ENCODE measurements at regions not wholly inside any gene's neighbourhood (a gene's known extent, or its start where the extent isn't known, plus 50 kb on each side); places are given as distances from the start of the nearest gene placed in this dataset.

DNA sequence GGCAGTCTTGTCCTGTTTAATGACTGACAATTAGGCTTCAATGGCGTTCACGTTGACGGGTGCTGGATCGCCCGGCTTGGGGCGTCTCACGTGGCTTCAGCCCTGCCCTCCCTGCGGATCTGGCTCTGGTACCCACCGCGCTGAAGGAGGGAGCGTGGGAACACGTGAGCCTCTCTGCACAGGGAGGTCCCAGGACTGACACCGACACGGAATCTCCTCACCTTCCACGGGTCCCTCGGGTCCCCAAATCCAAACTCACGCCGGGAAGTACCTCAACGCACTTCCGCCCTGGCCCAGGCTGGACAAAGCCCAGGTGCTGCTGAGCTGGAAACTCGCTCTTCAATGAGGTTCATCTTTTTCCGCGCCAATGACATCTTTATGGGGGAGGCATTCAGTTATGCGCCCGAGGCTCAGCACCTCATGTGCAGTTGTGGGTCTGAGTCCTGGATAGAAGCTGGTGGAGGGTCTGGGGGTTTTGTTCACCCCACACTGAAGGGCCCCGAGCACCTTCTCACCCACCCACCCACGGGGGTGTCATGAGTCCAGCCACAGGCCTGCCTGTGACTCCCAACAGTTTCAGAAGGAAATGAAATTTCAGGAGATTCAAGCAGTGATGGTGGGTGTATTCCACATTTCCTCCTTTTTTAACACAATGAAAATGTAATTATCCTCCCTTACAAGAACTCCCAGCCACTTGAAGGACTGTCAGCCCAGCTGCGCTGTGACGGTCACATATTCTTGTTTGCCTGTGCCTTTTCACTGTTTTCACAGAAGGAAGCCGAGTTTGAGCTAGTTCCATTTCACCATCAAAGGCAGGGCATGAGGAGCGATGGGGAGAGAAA lies 251.7 kb upstream of the SFSWAP start:
- Histone ChIP-seq H3K79me1 (ENCODE audit: low read length) (no peaks in the 10 kb centered on the region), H3K4me3 (ENCODE audit: low read length) (no peak overlapping the region), H4K5ac (ENCODE audit: low read length) (no peak overlapping the region), H3K4me1 (ENCODE audit: control insufficient read depth, low read depth, low read length) (no peaks in the 10 kb centered on the region), H3K27ac (ENCODE audit: low read depth, low read length) (no peak overlapping the region), H4K8ac (ENCODE audit: low read depth, low read length) (no peak overlapping the region), H3K36me3 (ENCODE audit: control insufficient read depth, insufficient read depth, low read length) (no peaks in the 10 kb centered on the region), H2BK5ac (ENCODE audit: low read length) (no peak overlapping the region), H2BK120ac (ENCODE audit: low read depth, low read length) (no peak overlapping the region), H2AK5ac (ENCODE audit: low read length) (no peak overlapping the region), H3K9ac (ENCODE audit: low read length) (no peak overlapping the region), H3K4ac (ENCODE audit: low read depth, low read length) (no peak overlapping the region), H2BK15ac (replicated peaks; ENCODE audit: low read depth) (no peak overlapping the region), H3K56ac (ENCODE audit: low read length) (no peak overlapping the region), H3K27me3 (ENCODE audit: insufficient read depth, low read length, poor library complexity) (no peaks in the 10 kb centered on the region), H3K79me2 (ENCODE audit: control insufficient read depth, insufficient read depth, low read length) (no peaks in the 10 kb centered on the region), H3K18ac (ENCODE audit: low read length) (no peak overlapping the region), H3K23ac (ENCODE audit: low read length) (no peak overlapping the region), H3K4me2 (ENCODE audit: low read length) (no peak overlapping the region)
- DNase-seq, result no peak
- WGBS (ENCODE audit: extremely low coverage, insufficient coverage, low lambda C conversion rate), result no CpG with 5 or more reads among the region's 31 CpGs

DNA sequence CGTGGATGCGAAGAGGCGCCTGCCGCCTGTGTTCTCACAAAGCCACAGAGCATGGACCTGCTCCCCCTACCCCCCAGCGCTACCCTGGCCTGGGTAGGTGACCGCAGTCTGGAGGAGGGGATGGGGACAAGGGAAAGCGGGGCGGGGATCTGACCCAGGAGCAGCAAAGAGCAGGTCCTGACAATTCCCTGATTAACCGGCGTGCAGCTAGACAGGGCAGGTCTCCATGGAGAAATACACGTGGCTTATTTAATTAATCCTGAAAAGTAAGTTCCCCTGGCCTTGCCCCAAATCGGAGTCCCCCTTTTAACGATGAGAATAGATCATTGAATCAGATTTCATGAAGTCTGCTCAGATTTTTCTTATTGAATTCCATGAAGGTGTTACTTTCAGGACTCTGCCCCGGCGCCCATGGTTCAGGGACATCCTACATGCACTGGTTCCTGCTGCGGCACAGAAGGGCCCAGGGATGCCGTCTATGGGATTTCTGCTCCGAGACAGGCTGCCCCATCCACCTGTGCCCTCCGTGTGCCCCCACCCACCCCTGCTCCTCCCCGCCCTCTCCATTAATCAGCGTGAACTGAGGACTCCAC lies 251.0 kb upstream of the SFSWAP start:
- no peak for DNase-seq
- no peak overlapping the region for H2AK5ac ChIP-seq (ENCODE audit: low read length)
- no peak overlapping the region for H3K56ac ChIP-seq (ENCODE audit: low read length)
- H3K9ac ChIP-seq (ENCODE audit: low read length), result no peak overlapping the region
- H3K4me3 ChIP-seq (ENCODE audit: low read length), result no peak overlapping the region
- H3K4ac ChIP-seq (ENCODE audit: low read depth, low read length), result no peak overlapping the region
- no peak overlapping the region for H4K5ac ChIP-seq (ENCODE audit: low read length)
- no peak overlapping the region for H3K18ac ChIP-seq (ENCODE audit: low read length)
- no peaks in the 10 kb centered on the region for H3K79me1 ChIP-seq (ENCODE audit: low read length)
- H3K36me3 ChIP-seq (ENCODE audit: control insufficient read depth, insufficient read depth, low read length), result no peaks in the 10 kb centered on the region
- H3K79me2 ChIP-seq (ENCODE audit: control insufficient read depth, insufficient read depth, low read length), result no peaks in the 10 kb centered on the region
- no peaks in the 10 kb centered on the region for H3K4me1 ChIP-seq (ENCODE audit: control insufficient read depth, low read depth, low read length)
- no CpG with 5 or more reads among the region's 21 CpGs for WGBS (ENCODE audit: extremely low coverage, insufficient coverage, low lambda C conversion rate)
- H3K4me2 ChIP-seq (ENCODE audit: low read length), result no peak overlapping the region
- no peak overlapping the region for H2BK5ac ChIP-seq (ENCODE audit: low read length)
- H3K27ac ChIP-seq (ENCODE audit: low read depth, low read length), result no peak overlapping the region
- H2BK15ac ChIP-seq (replicated peaks; ENCODE audit: low read depth), result no peak overlapping the region
- H3K27me3 ChIP-seq (ENCODE audit: insufficient read depth, low read length, poor library complexity), result no peaks in the 10 kb centered on the region
- no peak overlapping the region for H2BK120ac ChIP-seq (ENCODE audit: low read depth, low read length)
- H4K8ac ChIP-seq (ENCODE audit: low read depth, low read length), result no peak overlapping the region
- H3K23ac ChIP-seq (ENCODE audit: low read length), result no peak overlapping the region

- no peak overlapping the region for H4K8ac ChIP-seq (ENCODE audit: low read depth, low read length)
- H3K18ac ChIP-seq (ENCODE audit: low read length), result no peak overlapping the region
- no peaks in the 10 kb centered on the region for H3K27me3 ChIP-seq (ENCODE audit: insufficient read depth, low read length, poor library complexity)
- no peak overlapping the region for H2BK120ac ChIP-seq (ENCODE audit: low read depth, low read length)
- no peak overlapping the region for H2AK5ac ChIP-seq (ENCODE audit: low read length)
- no peaks in the 10 kb centered on the region for H3K79me2 ChIP-seq (ENCODE audit: control insufficient read depth, insufficient read depth, low read length)
- H3K27ac ChIP-seq (ENCODE audit: low read depth, low read length), result no peak overlapping the region
- H3K56ac ChIP-seq (ENCODE audit: low read length), result no peak overlapping the region
- no peaks in the 10 kb centered on the region for H3K79me1 ChIP-seq (ENCODE audit: low read length)
- DNase-seq, result no peak
- H3K23ac ChIP-seq (ENCODE audit: low read length), result no peak overlapping the region
- no peaks in the 10 kb centered on the region for H3K36me3 ChIP-seq (ENCODE audit: control insufficient read depth, insufficient read depth, low read length)
- H4K5ac ChIP-seq (ENCODE audit: low read length), result no peak overlapping the region
- no peak overlapping the region for H2BK5ac ChIP-seq (ENCODE audit: low read length)
- no peak overlapping the region for H3K4ac ChIP-seq (ENCODE audit: low read depth, low read length)
- H3K9ac ChIP-seq (ENCODE audit: low read length), result no peak overlapping the region
- H3K4me3 ChIP-seq (ENCODE audit: low read length), result no peak overlapping the region
- H3K4me2 ChIP-seq (ENCODE audit: low read length), result no peak overlapping the region
- H3K4me1 ChIP-seq (ENCODE audit: control insufficient read depth, low read depth, low read length), result no peaks in the 10 kb centered on the region
- no CpG with 5 or more reads among the region's 5 CpGs for WGBS (ENCODE audit: extremely low coverage, insufficient coverage, low lambda C conversion rate)
- H2BK15ac ChIP-seq (replicated peaks; ENCODE audit: low read depth), result no peak overlapping the region
Observed at GRCh38 chr12:131460520-131460919, 250.4 kb upstream of the SFSWAP start.

DNA sequence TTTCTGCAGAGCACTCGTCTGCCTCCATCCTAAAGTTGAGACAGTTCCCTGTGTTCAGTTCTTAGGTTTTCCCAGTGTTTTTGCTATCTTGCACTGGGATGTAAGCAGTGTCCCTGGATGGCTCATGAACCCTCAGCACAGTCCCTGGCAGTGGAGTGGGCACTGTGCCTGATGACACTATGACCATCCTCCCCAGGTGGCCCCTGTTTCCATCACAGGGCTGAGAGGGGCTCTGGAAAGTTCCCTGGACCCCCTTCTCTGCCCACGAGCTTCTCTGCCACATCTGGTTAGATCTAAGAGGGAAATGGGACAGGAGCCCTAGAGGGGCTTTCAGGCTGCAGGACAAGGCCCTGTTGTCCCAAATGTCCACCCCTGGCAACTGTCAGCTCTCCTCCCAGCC lies 249.8 kb upstream of the SFSWAP start:
- DNase-seq, result no peak

DNA sequence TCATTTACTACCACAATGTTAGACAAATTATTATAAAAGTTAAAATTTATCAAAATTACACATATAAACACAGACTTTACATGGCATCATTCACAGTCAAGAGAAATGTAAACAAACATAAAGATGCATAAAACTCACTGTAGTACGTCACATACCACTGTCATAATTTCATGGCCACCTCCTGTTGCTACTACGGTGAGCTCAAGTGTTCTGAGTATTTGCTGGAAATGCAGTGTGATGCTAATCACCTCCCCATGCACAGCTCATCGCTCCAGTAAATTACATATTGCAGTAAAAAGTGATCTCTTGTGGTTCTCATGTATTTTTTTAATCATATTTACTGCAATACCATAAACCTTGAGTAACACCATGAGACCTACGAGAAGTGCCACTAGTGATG lies 247.7 kb upstream of the SFSWAP start:
- no peak overlapping the region for H2AK5ac ChIP-seq (ENCODE audit: low read length)
- H2BK15ac ChIP-seq (replicated peaks; ENCODE audit: low read depth), result no peak overlapping the region

More for the DNA sequence above, 249.8 kb upstream of the SFSWAP start:
- Histone ChIP-seq H3K27me3 (ENCODE audit: insufficient read depth, low read length, poor library complexity) (no peaks in the 10 kb centered on the region), H3K4me1 (ENCODE audit: control insufficient read depth, low read depth, low read length) (no peaks in the 10 kb centered on the region), H3K4ac (ENCODE audit: low read depth, low read length) (no peak overlapping the region), H3K18ac (ENCODE audit: low read length) (no peak overlapping the region), H3K36me3 (ENCODE audit: control insufficient read depth, insufficient read depth, low read length) (no peaks in the 10 kb centered on the region), H3K27ac (ENCODE audit: low read depth, low read length) (no peak overlapping the region), H3K56ac (ENCODE audit: low read length) (no peak overlapping the region), H2BK120ac (ENCODE audit: low read depth, low read length) (no peak overlapping the region), H3K4me3 (ENCODE audit: low read length) (no peak overlapping the region), H4K8ac (ENCODE audit: low read depth, low read length) (no peak overlapping the region), H3K23ac (ENCODE audit: low read length) (no peak overlapping the region), H3K4me2 (ENCODE audit: low read length) (no peak overlapping the region), H3K9ac (ENCODE audit: low read length) (no peak overlapping the region), H3K79me2 (ENCODE audit: control insufficient read depth, insufficient read depth, low read length) (no peaks in the 10 kb centered on the region), H2BK15ac (replicated peaks; ENCODE audit: low read depth) (no peak overlapping the region), H2BK5ac (ENCODE audit: low read length) (no peak overlapping the region), H4K5ac (ENCODE audit: low read length) (no peak overlapping the region), H2AK5ac (ENCODE audit: low read length) (no peak overlapping the region), H3K79me1 (ENCODE audit: low read length) (no peaks in the 10 kb centered on the region)
- no CpG with 5 or more reads among the region's 2 CpGs for WGBS (ENCODE audit: extremely low coverage, insufficient coverage, low lambda C conversion rate)

More for the DNA sequence above, 247.7 kb upstream of the SFSWAP start:
- no peak overlapping the region for H3K18ac ChIP-seq (ENCODE audit: low read length)
- H2BK120ac ChIP-seq (ENCODE audit: low read depth, low read length), result no peak overlapping the region
- no peak overlapping the region for H3K27ac ChIP-seq (ENCODE audit: low read depth, low read length)
- DNase-seq, result no peak
- H3K27me3 ChIP-seq (ENCODE audit: insufficient read depth, low read length, poor library complexity), result no peaks in the 10 kb centered on the region
- H3K79me2 ChIP-seq (ENCODE audit: control insufficient read depth, insufficient read depth, low read length), result no peaks in the 10 kb centered on the region
- H3K9ac ChIP-seq (ENCODE audit: low read length), result no peak overlapping the region
- H2BK5ac ChIP-seq (ENCODE audit: low read length), result no peak overlapping the region
- H4K5ac ChIP-seq (ENCODE audit: low read length), result no peak overlapping the region
- no peak overlapping the region for H3K4me2 ChIP-seq (ENCODE audit: low read length)
- H3K4me1 ChIP-seq (ENCODE audit: control insufficient read depth, low read depth, low read length), result no peaks in the 10 kb centered on the region
- H4K8ac ChIP-seq (ENCODE audit: low read depth, low read length), result no peak overlapping the region
- no CpG with 5 or more reads among the region's 4 CpGs for WGBS (ENCODE audit: extremely low coverage, insufficient coverage, low lambda C conversion rate)
- H3K4ac ChIP-seq (ENCODE audit: low read depth, low read length), result no peak overlapping the region
- no peaks in the 10 kb centered on the region for H3K79me1 ChIP-seq (ENCODE audit: low read length)
- H3K23ac ChIP-seq (ENCODE audit: low read length), result no peak overlapping the region
- H3K4me3 ChIP-seq (ENCODE audit: low read length), result no peak overlapping the region
- H3K36me3 ChIP-seq (ENCODE audit: control insufficient read depth, insufficient read depth, low read length), result no peaks in the 10 kb centered on the region
- H3K56ac ChIP-seq (ENCODE audit: low read length), result no peak overlapping the region

Measured in mesendoderm (in vitro differentiated cells).